ENCODE measurements at regions not wholly inside any gene's neighbourhood (a gene's known extent, or its start where the extent isn't known, plus 50 kb on each side); places are given as distances from the start of the nearest gene placed in this dataset.

GRCh38 chr10:78391585-78391984 lies 357.9 kb downstream of the RPS24 start:
- TF ChIP-seq, protein P1, sequence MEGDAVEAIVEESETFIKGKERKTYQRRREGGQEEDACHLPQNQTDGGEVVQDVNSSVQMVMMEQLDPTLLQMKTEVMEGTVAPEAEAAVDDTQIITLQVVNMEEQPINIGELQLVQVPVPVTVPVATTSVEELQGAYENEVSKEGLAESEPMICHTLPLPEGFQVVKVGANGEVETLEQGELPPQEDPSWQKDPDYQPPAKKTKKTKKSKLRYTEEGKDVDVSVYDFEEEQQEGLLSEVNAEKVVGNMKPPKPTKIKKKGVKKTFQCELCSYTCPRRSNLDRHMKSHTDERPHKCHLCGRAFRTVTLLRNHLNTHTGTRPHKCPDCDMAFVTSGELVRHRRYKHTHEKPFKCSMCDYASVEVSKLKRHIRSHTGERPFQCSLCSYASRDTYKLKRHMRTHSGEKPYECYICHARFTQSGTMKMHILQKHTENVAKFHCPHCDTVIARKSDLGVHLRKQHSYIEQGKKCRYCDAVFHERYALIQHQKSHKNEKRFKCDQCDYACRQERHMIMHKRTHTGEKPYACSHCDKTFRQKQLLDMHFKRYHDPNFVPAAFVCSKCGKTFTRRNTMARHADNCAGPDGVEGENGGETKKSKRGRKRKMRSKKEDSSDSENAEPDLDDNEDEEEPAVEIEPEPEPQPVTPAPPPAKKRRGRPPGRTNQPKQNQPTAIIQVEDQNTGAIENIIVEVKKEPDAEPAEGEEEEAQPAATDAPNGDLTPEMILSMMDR (conservative IDR thresholded peaks at IDR 0.05), result no peak
- TF ChIP-seq EZH2 (IDR thresholded peaks at IDR 0.05; ENCODE audit: low read depth), result no peak

Measured in PC-9 (cell line).